Mesothelial cell of epicardium (in vitro differentiated cells): ENCODE measurements at regions not wholly inside any gene's neighbourhood (a gene's known extent, or its start where the extent isn't known, plus 50 kb on each side); places are given as distances from the start of the nearest gene placed in this dataset.

Source experiments
- DNase-seq, 2 experiments: peaks; one replicate each; pipeline ENCODE4 v3.0.0; 2021; ENCODE audit warnings: low spot score in 2 of 2; ENCODE audit not compliant: unreplicated experiment in 2 of 2
- H3K27ac Mint-ChIP-seq: 2 replicates; pipeline ENCODE4 v1.8.0; 2021; ENCODE audit warnings: mixed read lengths
- H3K27me3 Mint-ChIP-seq: 2 replicates; pipeline ENCODE4 v1.8.0; 2021; ENCODE audit warnings: low read depth, mixed read lengths
- H3K36me3 Mint-ChIP-seq: 2 replicates; pipeline ENCODE4 v1.8.0; 2021; ENCODE audit warnings: mixed read lengths
- H3K4me1 Mint-ChIP-seq: 2 replicates; pipeline ENCODE4 v1.8.0; 2021; ENCODE audit warnings: mixed read lengths
- H3K4me3 Mint-ChIP-seq: 2 replicates; pipeline ENCODE4 v1.8.0; 2021; ENCODE audit warnings: mild to moderate bottlenecking, moderate library complexity, mixed read lengths
- H3K9me3 Mint-ChIP-seq: 2 replicates; pipeline ENCODE4 v1.8.0; 2021; ENCODE audit warnings: mixed read lengths
- CTCF ChIP-seq: fragments of 200-600 bp; sonication (generic); IDR thresholded peaks from one replicate; pipeline ENCODE4 v1.5.0; 2021; ENCODE audit warnings: antibody characterized with exemption; ENCODE audit not compliant: unreplicated experiment

GRCh38 chr11:127461241-127462064, 460.9 kb upstream of the KIRREL3 start:
- Mint-ChIP-seq H3K36me3 (no peaks in the 10 kb centered on the region), H3K4me3 (no peak overlapping the region), H3K27me3 (peaks cover 17% of the 10 kb centered on the region), H3K9me3 (no peaks in the 10 kb centered on the region), H3K4me1 (no peaks in the 10 kb centered on the region), H3K27ac (no peak overlapping the region)
- no peak for TF ChIP-seq CTCF
- no peak for DNase-seq

- no peak for TF ChIP-seq CTCF
- no peak overlapping the region for H3K27ac Mint-ChIP-seq
- DNase-seq = no peak
Measured at GRCh38 chr11:127458561-127458960, 458.0 kb upstream of the KIRREL3 start.

GRCh38 chr11:127454856-127455255, 454.3 kb upstream of the KIRREL3 start:
- no peaks in the 10 kb centered on the region for H3K36me3 Mint-ChIP-seq
- no peak for TF ChIP-seq CTCF
- H3K27me3 Mint-ChIP-seq = no peaks in the 10 kb centered on the region
- H3K27ac Mint-ChIP-seq = no peak overlapping the region
- DNase-seq = no peak
- H3K4me3 Mint-ChIP-seq = no peak overlapping the region
- peaks cover 4% of the 10 kb centered on the region for H3K4me1 Mint-ChIP-seq
- peaks cover 4% of the 10 kb centered on the region for H3K9me3 Mint-ChIP-seq

More at GRCh38 chr11:127458561-127458960, 458.0 kb upstream of the KIRREL3 start:
- Mint-ChIP-seq H3K9me3 (no peaks in the 10 kb centered on the region), H3K27me3 (peaks cover 11% of the 10 kb centered on the region), H3K4me3 (no peak overlapping the region), H3K36me3 (no peaks in the 10 kb centered on the region), H3K4me1 (peaks cover 4% of the 10 kb centered on the region)

- Mint-ChIP-seq H3K4me3 (no peak overlapping the region), H3K27ac (no peak overlapping the region), H3K36me3 (no peaks in the 10 kb centered on the region), H3K4me1 (peaks cover 4% of the 10 kb centered on the region), H3K27me3 (no peaks in the 10 kb centered on the region), H3K9me3 (peaks cover 4% of the 10 kb centered on the region)
- TF ChIP-seq CTCF = no peak
- no peak for DNase-seq
Measured at GRCh38 chr11:127452533-127452932, 452.0 kb upstream of the KIRREL3 start.

GRCh38 chr11:127451861-127452260, 451.3 kb upstream of the KIRREL3 start:
- no peak overlapping the region for H3K4me3 Mint-ChIP-seq
- peaks cover 4% of the 10 kb centered on the region for H3K4me1 Mint-ChIP-seq
- TF ChIP-seq CTCF = no peak
- peaks cover 4% of the 10 kb centered on the region for H3K9me3 Mint-ChIP-seq
- no peaks in the 10 kb centered on the region for H3K36me3 Mint-ChIP-seq
- DNase-seq = no peak
- H3K27ac Mint-ChIP-seq = no peak overlapping the region
- H3K27me3 Mint-ChIP-seq = no peaks in the 10 kb centered on the region
